ENCODE measurements at regions not wholly inside any gene's neighbourhood (a gene's known extent, or its start where the extent isn't known, plus 50 kb on each side); places are given as distances from the start of the nearest gene placed in this dataset.

GRCh38 chr9:13787234-13787833, 507.8 kb upstream of the MPDZ start:
- Histone ChIP-seq H3K9me3 (ENCODE audit: control insufficient read depth in 2 of 2, insufficient read depth in 1 of 2, low read length in 1 of 2) (peaks cover 0 to 14% of the 10 kb centered on the region in 2 donors), H3K36me3 (ENCODE audit: control insufficient read depth in 2 of 2, insufficient read depth in 2 of 2, low read length in 1 of 2) (no peaks in the 10 kb centered on the region), H3K27me3 (ENCODE audit: control insufficient read depth in 2 of 2, insufficient read depth in 1 of 2, low read length in 1 of 2) (no peaks in the 10 kb centered on the region), H3K4me3 (ENCODE audit: low read length in 2 of 2) (no peak overlapping the region), H3K4me1 (ENCODE audit: control insufficient read depth in 2 of 2, insufficient read depth in 2 of 2, low read length in 2 of 2) (no peaks in the 10 kb centered on the region), H3K27ac (ENCODE audit: low read depth in 1 of 2, low read length in 1 of 2) (peak overlapping the region in 1 of 2 donors; percentile 23)
- DNase-seq (ENCODE audit: low read depth in 6 of 9, low spot score in 9 of 9): no peak
- 65% methylated on average over 10 of the region's 10 CpGs for WGBS

GRCh38 chr9:13786711-13787110, 507.2 kb upstream of the MPDZ start:
- peaks cover 0 to 12% of the 10 kb centered on the region in 2 donors for H3K9me3 ChIP-seq (ENCODE audit: control insufficient read depth in 2 of 2, insufficient read depth in 1 of 2, low read length in 1 of 2)
- no peaks in the 10 kb centered on the region for H3K4me1 ChIP-seq (ENCODE audit: control insufficient read depth in 2 of 2, insufficient read depth in 2 of 2, low read length in 2 of 2)
- no peaks in the 10 kb centered on the region for H3K27me3 ChIP-seq (ENCODE audit: control insufficient read depth in 2 of 2, insufficient read depth in 1 of 2, low read length in 1 of 2)
- peak overlapping the region in 1 of 2 donors; percentile 23 for H3K27ac ChIP-seq (ENCODE audit: low read depth in 1 of 2, low read length in 1 of 2)
- no peaks in the 10 kb centered on the region for H3K36me3 ChIP-seq (ENCODE audit: control insufficient read depth in 2 of 2, insufficient read depth in 2 of 2, low read length in 1 of 2)
- no peak for DNase-seq (ENCODE audit: low read depth in 6 of 9, low spot score in 9 of 9)
- no peak overlapping the region for H3K4me3 ChIP-seq (ENCODE audit: low read length in 2 of 2)

- DNase-seq (ENCODE audit: low read depth in 6 of 9, low spot score in 9 of 9): no peak
- no peaks in the 10 kb centered on the region for H3K4me1 ChIP-seq (ENCODE audit: control insufficient read depth in 2 of 2, insufficient read depth in 2 of 2, low read length in 2 of 2)
- H3K36me3 ChIP-seq (ENCODE audit: control insufficient read depth in 2 of 2, insufficient read depth in 2 of 2, low read length in 1 of 2): no peaks in the 10 kb centered on the region
- H3K27me3 ChIP-seq (ENCODE audit: control insufficient read depth in 2 of 2, insufficient read depth in 1 of 2, low read length in 1 of 2): no peaks in the 10 kb centered on the region
- H3K27ac ChIP-seq (ENCODE audit: low read depth in 1 of 2, low read length in 1 of 2): no peak overlapping the region
- H3K4me3 ChIP-seq (ENCODE audit: low read length in 2 of 2): no peak overlapping the region
- peaks cover 0 to 7% of the 10 kb centered on the region in 2 donors for H3K9me3 ChIP-seq (ENCODE audit: control insufficient read depth in 2 of 2, insufficient read depth in 1 of 2, low read length in 1 of 2)
- 95% methylated on average over 7 of the region's 7 CpGs for WGBS
These were observed 506.6 kb upstream of the MPDZ start for GRCh38 chr9:13786131-13786530.

- Histone ChIP-seq H3K4me1 (ENCODE audit: control insufficient read depth in 2 of 2, insufficient read depth in 2 of 2, low read length in 2 of 2) (no peaks in the 10 kb centered on the region), H3K27me3 (ENCODE audit: control insufficient read depth in 2 of 2, insufficient read depth in 1 of 2, low read length in 1 of 2) (no peaks in the 10 kb centered on the region), H3K36me3 (ENCODE audit: control insufficient read depth in 2 of 2, insufficient read depth in 2 of 2, low read length in 1 of 2) (no peaks in the 10 kb centered on the region), H3K9me3 (ENCODE audit: control insufficient read depth in 2 of 2, insufficient read depth in 1 of 2, low read length in 1 of 2) (peaks cover 0 to 3% of the 10 kb centered on the region in 2 donors), H3K27ac (ENCODE audit: low read depth in 1 of 2, low read length in 1 of 2) (no peak overlapping the region), H3K4me3 (ENCODE audit: low read length in 2 of 2) (no peak overlapping the region)
- no peak for DNase-seq (ENCODE audit: low read depth in 6 of 9, low spot score in 9 of 9)
- 96% methylated on average over 5 of the region's 5 CpGs for WGBS
These were observed 499.6 kb upstream of the MPDZ start for GRCh38 chr9:13779106-13779505.

- no peaks in the 10 kb centered on the region for H3K36me3 ChIP-seq (ENCODE audit: control insufficient read depth in 2 of 2, insufficient read depth in 2 of 2, low read length in 1 of 2)
- WGBS: 94% methylated on average over 4 of the region's 4 CpGs
- H3K4me1 ChIP-seq (ENCODE audit: control insufficient read depth in 2 of 2, insufficient read depth in 2 of 2, low read length in 2 of 2): no peaks in the 10 kb centered on the region
- H3K27ac ChIP-seq (ENCODE audit: low read depth in 1 of 2, low read length in 1 of 2): no peak overlapping the region
- no peaks in the 10 kb centered on the region for H3K27me3 ChIP-seq (ENCODE audit: control insufficient read depth in 2 of 2, insufficient read depth in 1 of 2, low read length in 1 of 2)
- H3K4me3 ChIP-seq (ENCODE audit: low read length in 2 of 2): no peak overlapping the region
- H3K9me3 ChIP-seq (ENCODE audit: control insufficient read depth in 2 of 2, insufficient read depth in 1 of 2, low read length in 1 of 2): peaks cover 0 to 3% of the 10 kb centered on the region in 2 donors
- DNase-seq (ENCODE audit: low read depth in 6 of 9, low spot score in 9 of 9): no peak
These were observed 499.1 kb upstream of the MPDZ start for GRCh38 chr9:13778631-13779030.

- Histone ChIP-seq H3K4me3 (ENCODE audit: low read length in 2 of 2) (no peak overlapping the region), H3K4me1 (ENCODE audit: control insufficient read depth in 2 of 2, insufficient read depth in 2 of 2, low read length in 2 of 2) (no peaks in the 10 kb centered on the region), H3K36me3 (ENCODE audit: control insufficient read depth in 2 of 2, insufficient read depth in 2 of 2, low read length in 1 of 2) (no peaks in the 10 kb centered on the region), H3K9me3 (ENCODE audit: control insufficient read depth in 2 of 2, insufficient read depth in 1 of 2, low read length in 1 of 2) (no peaks in the 10 kb centered on the region), H3K27me3 (ENCODE audit: control insufficient read depth in 2 of 2, insufficient read depth in 1 of 2, low read length in 1 of 2) (no peaks in the 10 kb centered on the region), H3K27ac (ENCODE audit: low read depth in 1 of 2, low read length in 1 of 2) (no peak overlapping the region)
- DNase-seq (ENCODE audit: low read depth in 6 of 9, low spot score in 9 of 9): no peak
- 99% methylated on average over 3 of the region's 3 CpGs for WGBS
These were observed 491.5 kb upstream of the MPDZ start for GRCh38 chr9:13770956-13771355.

GRCh38 chr9:13769641-13770040, 490.1 kb upstream of the MPDZ start:
- Histone ChIP-seq H3K27ac (ENCODE audit: low read depth in 1 of 2, low read length in 1 of 2) (no peak overlapping the region), H3K4me3 (ENCODE audit: low read length in 2 of 2) (no peak overlapping the region), H3K4me1 (ENCODE audit: control insufficient read depth in 2 of 2, insufficient read depth in 2 of 2, low read length in 2 of 2) (no peaks in the 10 kb centered on the region), H3K36me3 (ENCODE audit: control insufficient read depth in 2 of 2, insufficient read depth in 2 of 2, low read length in 1 of 2) (no peaks in the 10 kb centered on the region), H3K27me3 (ENCODE audit: control insufficient read depth in 2 of 2, insufficient read depth in 1 of 2, low read length in 1 of 2) (no peaks in the 10 kb centered on the region), H3K9me3 (ENCODE audit: control insufficient read depth in 2 of 2, insufficient read depth in 1 of 2, low read length in 1 of 2) (no peaks in the 10 kb centered on the region)
- DNase-seq (ENCODE audit: low read depth in 6 of 9, low spot score in 9 of 9): no peak
- 85% methylated on average over 1 of the region's 1 CpG for WGBS

- no peaks in the 10 kb centered on the region for H3K9me3 ChIP-seq (ENCODE audit: control insufficient read depth in 2 of 2, insufficient read depth in 1 of 2, low read length in 1 of 2)
- no peak overlapping the region for H3K27ac ChIP-seq (ENCODE audit: low read depth in 1 of 2, low read length in 1 of 2)
- no peaks in the 10 kb centered on the region for H3K27me3 ChIP-seq (ENCODE audit: control insufficient read depth in 2 of 2, insufficient read depth in 1 of 2, low read length in 1 of 2)
- no peak overlapping the region for H3K4me3 ChIP-seq (ENCODE audit: low read length in 2 of 2)
- DNase-seq (ENCODE audit: low read depth in 6 of 9, low spot score in 9 of 9): no peak
- no peaks in the 10 kb centered on the region for H3K4me1 ChIP-seq (ENCODE audit: control insufficient read depth in 2 of 2, insufficient read depth in 2 of 2, low read length in 2 of 2)
- 95% methylated on average over 3 of the region's 3 CpGs for WGBS
- H3K36me3 ChIP-seq (ENCODE audit: control insufficient read depth in 2 of 2, insufficient read depth in 2 of 2, low read length in 1 of 2): no peaks in the 10 kb centered on the region
These were observed 489.5 kb upstream of the MPDZ start for GRCh38 chr9:13769006-13769405.

- H3K4me1 ChIP-seq (ENCODE audit: control insufficient read depth in 2 of 2, insufficient read depth in 2 of 2, low read length in 2 of 2): no peaks in the 10 kb centered on the region
- no peaks in the 10 kb centered on the region for H3K9me3 ChIP-seq (ENCODE audit: control insufficient read depth in 2 of 2, insufficient read depth in 1 of 2, low read length in 1 of 2)
- no peak overlapping the region for H3K27ac ChIP-seq (ENCODE audit: low read depth in 1 of 2, low read length in 1 of 2)
- H3K27me3 ChIP-seq (ENCODE audit: control insufficient read depth in 2 of 2, insufficient read depth in 1 of 2, low read length in 1 of 2): no peaks in the 10 kb centered on the region
- DNase-seq (ENCODE audit: low read depth in 6 of 9, low spot score in 9 of 9): no peak
- 96% methylated on average over 3 of the region's 3 CpGs for WGBS
- H3K4me3 ChIP-seq (ENCODE audit: low read length in 2 of 2): no peak overlapping the region
- no peaks in the 10 kb centered on the region for H3K36me3 ChIP-seq (ENCODE audit: control insufficient read depth in 2 of 2, insufficient read depth in 2 of 2, low read length in 1 of 2)
These were observed 482.7 kb upstream of the MPDZ start for GRCh38 chr9:13762209-13762608.

GRCh38 chr9:13759551-13759950, 480.1 kb upstream of the MPDZ start:
- WGBS: 94% methylated on average over 3 of the region's 3 CpGs
- DNase-seq (ENCODE audit: low read depth in 6 of 9, low spot score in 9 of 9): no peak
- Histone ChIP-seq H3K4me1 (ENCODE audit: control insufficient read depth in 2 of 2, insufficient read depth in 2 of 2, low read length in 2 of 2) (no peaks in the 10 kb centered on the region), H3K27ac (ENCODE audit: low read depth in 1 of 2, low read length in 1 of 2) (no peak overlapping the region), H3K4me3 (ENCODE audit: low read length in 2 of 2) (no peak overlapping the region), H3K27me3 (ENCODE audit: control insufficient read depth in 2 of 2, insufficient read depth in 1 of 2, low read length in 1 of 2) (no peaks in the 10 kb centered on the region), H3K36me3 (ENCODE audit: control insufficient read depth in 2 of 2, insufficient read depth in 2 of 2, low read length in 1 of 2) (no peaks in the 10 kb centered on the region), H3K9me3 (ENCODE audit: control insufficient read depth in 2 of 2, insufficient read depth in 1 of 2, low read length in 1 of 2) (no peaks in the 10 kb centered on the region)
